Naive thymus-derived CD4-positive, alpha-beta T cell (primary cell): ENCODE measurements at regions not wholly inside any gene's neighbourhood (a gene's known extent, or its start where the extent isn't known, plus 50 kb on each side); places are given as distances from the start of the nearest gene placed in this dataset.
"Not testable (repeated sequence)": the region's sequence is repeated elsewhere in the genome, so short reads cannot be mapped to it uniquely, and the experiment has no call there.

Experiments
- ATAC-seq: fragments of 150-1000 bp; cut with Tn5 transposase; 2 replicates; pipeline ENCODE4 v1.10.0; 2021; ENCODE audit warnings: mild to moderate bottlenecking, moderate library complexity
- CTCF ChIA-PET: fragments of 350-600 bp; sonication (Branson Sonifier 250); formaldehyde crosslinking; loops from one replicate; lab custom pipeline; 2021; ENCODE audit warnings: antibody characterized with exemption; lab: Charles Lee
- POLR2A ChIA-PET: fragments of 350-600 bp; sonication (Branson Sonifier 250); formaldehyde crosslinking; loops from one replicate; lab custom pipeline; 2021; ENCODE audit warnings: antibody characterized with exemption, inconsistent platforms; lab: Charles Lee
- DNase-seq, 9 donors: peaks; one replicate each; pipeline versions ENCODE4 v3.0.0 to v3.0.0-alpha.2; 2020 to 2022; ENCODE audit warnings: mixed read lengths in 1 of 9
- H3K27ac ChIP-seq: one replicate; pipeline ENCODE4 v1.7.0; 2013; ENCODE audit warnings: mild to moderate bottlenecking, low read depth, low read length, moderate library complexity
- H3K27me3 ChIP-seq, 2 donors: one replicate each; pipeline ENCODE4 v1.7.0; 2013; ENCODE audit warnings: low read length in 2 of 2, mild to moderate bottlenecking in 2 of 2, moderate library complexity in 2 of 2; ENCODE audit not compliant: control insufficient read depth in 2 of 2, insufficient read depth in 2 of 2
- H3K36me3 ChIP-seq, 3 experiments: 1 replicate in 2 of 3; 2 replicates in 1 of 3; pipeline ENCODE4 v1.7.0; 2013; ENCODE audit warnings: low read length in 3 of 3, mild to moderate bottlenecking in 3 of 3, moderate library complexity in 1 of 3; ENCODE audit not compliant: insufficient read depth in 3 of 3, control insufficient read depth in 2 of 3
- H3K4me1 ChIP-seq, 2 donors: one replicate each; pipeline ENCODE4 v1.7.0; 2013; ENCODE audit warnings: low read length in 2 of 2, mild to moderate bottlenecking in 2 of 2, moderate library complexity in 1 of 2; ENCODE audit not compliant: control insufficient read depth in 2 of 2, insufficient read depth in 2 of 2
- H3K4me3 ChIP-seq: 2 replicates; pipeline ENCODE4 v1.7.0; 2013; ENCODE audit warnings: mild to moderate bottlenecking, low read length
- H3K9me3 ChIP-seq, 3 experiments: 1 replicate in 2 of 3; 2 replicates in 1 of 3; pipeline ENCODE4 v1.7.0; 2013; ENCODE audit warnings: low read length in 3 of 3; ENCODE audit not compliant: control insufficient read depth in 2 of 3
- H3K27ac Mint-ChIP-seq, 9 donors: one replicate each; pipeline ENCODE4 v1.8.0; 2020 to 2022; ENCODE audit warnings: mixed read lengths in 9 of 9, mild to moderate bottlenecking in 8 of 9, moderate library complexity in 5 of 9, inconsistent platforms in 2 of 9
- H3K27me3 Mint-ChIP-seq, 5 donors: one replicate each; pipeline ENCODE4 v1.8.0; 2021 to 2022; ENCODE audit warnings: mixed read lengths in 5 of 5, mild to moderate bottlenecking in 1 of 5
- H3K36me3 Mint-ChIP-seq, 5 donors: one replicate each; pipeline ENCODE4 v1.8.0; 2020 to 2022; ENCODE audit warnings: mixed read lengths in 5 of 5, mild to moderate bottlenecking in 3 of 5, inconsistent platforms in 1 of 5
- H3K4me1 Mint-ChIP-seq, 7 donors: one replicate each; pipeline ENCODE4 v1.8.0; 2020 to 2022; ENCODE audit warnings: mixed read lengths in 7 of 7, mild to moderate bottlenecking in 3 of 7, inconsistent platforms in 1 of 7
- H3K4me3 Mint-ChIP-seq, 10 donors: one replicate each; pipeline ENCODE4 v1.8.0; 2020 to 2022; ENCODE audit warnings: mild to moderate bottlenecking in 10 of 10, mixed read lengths in 10 of 10, moderate library complexity in 6 of 10, inconsistent platforms in 2 of 10
- H3K9me3 Mint-ChIP-seq, 11 donors: one replicate each; pipeline ENCODE4 v1.8.0; 2020 to 2022; ENCODE audit warnings: mixed read lengths in 11 of 11, mild to moderate bottlenecking in 4 of 11, inconsistent platforms in 1 of 11, moderate library complexity in 1 of 11
- intact Hi-C, 2 donors: fragments of 100-400 bp; cut with micrococcal nuclease; formaldehyde crosslinking; loops; one replicate each; pipeline ENCODE4 v1.15.1; 2023

GRCh38 chr21:6454648-6455340 is 4066.6 kb upstream of the TPTE start:
- H3K4me3 Mint-ChIP-seq, H3K36me3 Mint-ChIP-seq, H3K27me3 ChIP-seq, H3K27ac ChIP-seq, ATAC-seq, H3K27me3 Mint-ChIP-seq, POLR2A ChIA-PET, H3K27ac Mint-ChIP-seq, CTCF ChIA-PET, H3K4me1 ChIP-seq, H3K9me3 Mint-ChIP-seq, H3K4me3 ChIP-seq, H3K36me3 ChIP-seq, H3K4me1 Mint-ChIP-seq, DNase-seq, H3K9me3 ChIP-seq, intact Hi-C loops: not testable (repeated sequence)

- H3K36me3 Mint-ChIP-seq, H3K27me3 ChIP-seq, H3K27me3 Mint-ChIP-seq, H3K4me1 Mint-ChIP-seq, intact Hi-C loops, H3K9me3 Mint-ChIP-seq, H3K36me3 ChIP-seq, H3K4me1 ChIP-seq, H3K9me3 ChIP-seq, H3K27ac ChIP-seq, POLR2A ChIA-PET, H3K4me3 ChIP-seq, H3K4me3 Mint-ChIP-seq, DNase-seq, H3K27ac Mint-ChIP-seq, ATAC-seq, CTCF ChIA-PET: not testable (repeated sequence)
These were observed 4065.2 kb upstream of the TPTE start for GRCh38 chr21:6456011-6456661.

DNA sequence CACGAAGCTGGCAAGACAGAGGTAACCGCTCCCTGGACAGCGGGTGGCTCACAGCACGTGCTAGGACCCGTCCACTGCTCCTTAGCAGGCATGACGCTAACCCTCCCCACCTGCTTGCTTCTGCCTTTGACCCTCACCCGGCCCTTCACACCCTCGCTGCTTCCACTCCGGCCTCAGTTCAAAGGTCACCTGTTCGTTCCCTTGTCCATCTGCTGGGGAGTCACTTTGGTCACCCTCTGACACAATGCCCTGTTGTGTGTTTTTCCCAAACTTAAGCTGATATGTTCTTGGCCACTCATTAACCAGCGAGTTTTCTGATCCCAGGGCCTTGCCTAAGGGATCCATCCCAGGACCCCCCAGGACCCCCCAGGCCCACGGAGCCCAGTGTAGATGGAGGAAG is 4061.6 kb upstream of the TPTE start:
- intact Hi-C loops, H3K4me3 Mint-ChIP-seq, H3K4me3 ChIP-seq, ATAC-seq, H3K9me3 Mint-ChIP-seq, H3K27ac ChIP-seq, H3K36me3 ChIP-seq, H3K36me3 Mint-ChIP-seq, DNase-seq, H3K27me3 Mint-ChIP-seq, CTCF ChIA-PET, POLR2A ChIA-PET, H3K4me1 ChIP-seq, H3K27me3 ChIP-seq, H3K9me3 ChIP-seq, H3K4me1 Mint-ChIP-seq, H3K27ac Mint-ChIP-seq: not testable (repeated sequence)

DNA sequence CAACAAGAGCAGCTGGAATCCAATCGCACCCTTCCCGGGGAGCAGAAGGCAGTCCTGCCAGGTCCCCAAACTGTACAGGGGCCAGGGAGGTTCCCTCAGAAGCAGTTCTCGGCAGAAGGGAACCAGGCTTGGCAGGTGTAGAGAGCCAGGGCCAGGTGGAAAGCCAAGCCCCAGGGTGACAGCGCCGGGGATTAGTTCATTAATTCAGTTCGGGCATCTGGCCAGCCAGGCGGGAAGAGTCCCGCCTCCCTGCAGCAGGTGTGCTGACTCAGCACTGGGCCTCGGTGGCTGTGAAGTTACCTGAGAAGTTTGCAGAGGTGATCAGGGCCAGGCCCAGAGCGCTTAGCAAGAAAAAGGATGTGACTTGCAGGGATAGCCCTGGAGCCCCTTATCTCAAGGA is 4060.0 kb upstream of the TPTE start:
- H3K4me1 Mint-ChIP-seq, ATAC-seq, DNase-seq, H3K36me3 Mint-ChIP-seq, POLR2A ChIA-PET, intact Hi-C loops, H3K4me3 ChIP-seq, H3K27me3 Mint-ChIP-seq, H3K4me1 ChIP-seq, H3K27ac ChIP-seq, H3K27me3 ChIP-seq, H3K27ac Mint-ChIP-seq, H3K36me3 ChIP-seq, H3K4me3 Mint-ChIP-seq, H3K9me3 Mint-ChIP-seq, H3K9me3 ChIP-seq, CTCF ChIA-PET: not testable (repeated sequence)

GRCh38 chr21:6464419-6464818 is 4057.0 kb upstream of the TPTE start:
- POLR2A ChIA-PET, H3K4me1 ChIP-seq, DNase-seq, ATAC-seq, H3K27ac ChIP-seq, H3K4me3 Mint-ChIP-seq, CTCF ChIA-PET, H3K27me3 ChIP-seq, H3K9me3 ChIP-seq, H3K36me3 Mint-ChIP-seq, H3K4me3 ChIP-seq, H3K27ac Mint-ChIP-seq, H3K9me3 Mint-ChIP-seq, intact Hi-C loops, H3K4me1 Mint-ChIP-seq, H3K27me3 Mint-ChIP-seq, H3K36me3 ChIP-seq: not testable (repeated sequence)

- H3K27ac ChIP-seq, H3K9me3 Mint-ChIP-seq, DNase-seq, H3K27ac Mint-ChIP-seq, H3K27me3 ChIP-seq, H3K9me3 ChIP-seq, H3K36me3 Mint-ChIP-seq, H3K36me3 ChIP-seq, H3K27me3 Mint-ChIP-seq, H3K4me1 Mint-ChIP-seq, H3K4me3 ChIP-seq, H3K4me1 ChIP-seq, H3K4me3 Mint-ChIP-seq, intact Hi-C loops, POLR2A ChIA-PET, ATAC-seq, CTCF ChIA-PET: not testable (repeated sequence)
These were observed 4055.2 kb upstream of the TPTE start for GRCh38 chr21:6466081-6466698.

DNA sequence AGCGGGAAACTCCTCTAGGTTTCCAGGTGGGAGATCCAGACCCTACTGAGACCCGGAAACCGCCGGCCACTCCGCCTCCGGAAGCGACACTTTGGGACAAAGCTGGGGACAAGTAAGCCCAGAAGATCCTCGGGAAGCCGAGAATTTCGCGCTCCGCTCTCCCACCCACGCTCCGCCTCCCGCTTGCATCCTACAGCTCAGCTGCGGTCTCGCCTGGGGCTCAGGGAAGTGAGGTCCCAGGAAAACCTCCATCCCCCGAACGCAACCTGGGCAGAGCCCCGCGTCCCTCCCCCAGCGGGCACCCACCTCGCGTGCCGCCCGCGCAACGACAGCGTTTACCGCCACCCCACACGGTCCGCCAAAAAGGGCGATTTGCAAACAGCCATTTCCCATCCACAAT is 4054.7 kb upstream of the TPTE start:
- H3K27ac Mint-ChIP-seq, H3K4me3 ChIP-seq, H3K9me3 Mint-ChIP-seq, H3K4me3 Mint-ChIP-seq, H3K4me1 Mint-ChIP-seq, H3K27me3 ChIP-seq, H3K36me3 Mint-ChIP-seq, ATAC-seq, H3K36me3 ChIP-seq, intact Hi-C loops, CTCF ChIA-PET, POLR2A ChIA-PET, H3K4me1 ChIP-seq, H3K27me3 Mint-ChIP-seq, H3K9me3 ChIP-seq, DNase-seq, H3K27ac ChIP-seq: not testable (repeated sequence)
